Gastroesophageal sphincter (tissue), 3 donors: ENCODE measurements at regions not wholly inside any gene's neighbourhood (a gene's known extent, or its start where the extent isn't known, plus 50 kb on each side); places are given as distances from the start of the nearest gene placed in this dataset.

Experiments
- CTCF ChIP-seq, 4 experiments: fragments of 200-600 bp in 2 of 4; fragments of 450-650 bp in 2 of 4; sonication (generic) in 1 of 4; IDR thresholded peaks; one replicate each; pipeline ENCODE4 v1.5.1; 2017 to 2019; ENCODE audit warnings: antibody characterized with exemption in 4 of 4, mild to moderate bottlenecking in 2 of 4, moderate library complexity in 2 of 4
- POLR2A ChIP-seq, 2 donors: fragments of 450-650 bp; IDR thresholded peaks; one replicate each; pipeline ENCODE4 v1.6.1; 2017; ENCODE audit warnings: antibody characterized with exemption in 2 of 2, mild to moderate bottlenecking in 2 of 2, moderate library complexity in 1 of 2
- POLR2AphosphoS5 ChIP-seq: sonication (generic); formaldehyde crosslinking; IDR thresholded peaks from one replicate; pipeline ENCODE4 v1.6.1; 2017; ENCODE audit warnings: antibody characterized with exemption

DNA sequence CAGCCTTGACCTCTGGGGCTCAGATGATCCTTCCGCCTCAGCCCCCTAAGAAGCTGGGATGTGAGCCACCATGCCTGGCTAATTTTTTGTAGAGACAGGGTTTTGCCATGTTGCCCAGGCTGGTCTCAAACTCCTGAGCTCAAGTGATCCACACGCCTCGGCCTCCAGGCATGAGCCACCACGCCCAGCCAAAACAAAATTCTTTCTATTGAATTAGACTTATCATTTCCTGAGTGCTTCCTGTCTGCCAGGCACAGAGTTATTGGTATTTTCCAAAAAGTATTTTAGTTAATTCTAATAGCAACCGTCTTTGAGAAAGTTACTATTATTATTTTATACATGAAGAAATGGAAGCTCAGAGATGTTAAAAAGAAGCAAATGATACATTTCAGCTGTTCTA, 61.4 kb upstream of the LMO2 start:
- TF ChIP-seq POLR2A (IDR thresholded peaks at IDR 0.05) (no peak), POLR2AphosphoS5 (no peak), CTCF (IDR thresholded peaks at IDR 0.05) (no peak)
